ENCODE measurements at regions not wholly inside any gene's neighbourhood (a gene's known extent, or its start where the extent isn't known, plus 50 kb on each side); places are given as distances from the start of the nearest gene placed in this dataset.
A peak's percentile ranks its signal among the peaks of the same experiment; 100 is the strongest.
"Not testable (repeated sequence)": the region's sequence is repeated elsewhere in the genome, so short reads cannot be mapped to it uniquely, and the experiment has no call there.

- DNase-seq (ENCODE audit: low read depth in 3 of 3, low spot score in 2 of 3): not testable (repeated sequence)
These were observed 50.2 kb upstream of the FCGR2A start for GRCh38 chr1:161454865-161455707.

GRCh38 chr1:161453950-161454864 is 51.0 kb upstream of the FCGR2A start:
- not testable (repeated sequence) for DNase-seq (ENCODE audit: low read depth in 3 of 3, low spot score in 2 of 3)

DNA sequence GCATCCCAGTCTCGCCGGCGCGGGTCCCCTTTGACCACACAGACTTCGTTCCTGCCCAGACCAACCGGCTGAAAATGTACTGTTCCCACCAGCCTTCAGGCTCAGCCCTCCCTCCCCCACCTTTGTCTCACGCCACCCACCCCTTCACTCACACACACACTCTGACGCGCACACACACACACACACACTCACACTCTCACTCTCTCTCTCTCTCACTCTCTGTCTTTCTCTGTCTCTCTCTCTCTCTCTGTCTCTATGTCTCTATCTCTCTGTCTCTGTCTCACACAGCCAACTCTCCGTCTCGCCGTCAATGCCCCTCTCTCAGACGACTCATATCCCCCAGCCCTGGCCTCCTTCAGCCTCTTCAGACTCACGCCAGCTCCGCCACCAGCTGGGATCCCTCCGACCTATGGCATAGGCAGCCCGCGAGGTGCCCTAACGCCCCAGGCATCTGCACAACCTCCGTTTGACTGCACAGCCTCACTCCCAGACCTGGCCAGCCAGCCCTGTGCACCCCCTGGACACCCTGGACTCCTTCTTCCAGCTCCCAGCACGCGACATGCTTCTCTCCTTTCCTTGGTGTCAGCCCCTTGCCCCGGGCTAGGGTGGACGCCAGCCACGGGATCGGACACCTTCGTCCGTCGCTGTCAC is 53.4 kb upstream of the FCGR2A start:
- DNase-seq (ENCODE audit: low read depth in 3 of 3, low spot score in 2 of 3): not testable (repeated sequence)

DNA sequence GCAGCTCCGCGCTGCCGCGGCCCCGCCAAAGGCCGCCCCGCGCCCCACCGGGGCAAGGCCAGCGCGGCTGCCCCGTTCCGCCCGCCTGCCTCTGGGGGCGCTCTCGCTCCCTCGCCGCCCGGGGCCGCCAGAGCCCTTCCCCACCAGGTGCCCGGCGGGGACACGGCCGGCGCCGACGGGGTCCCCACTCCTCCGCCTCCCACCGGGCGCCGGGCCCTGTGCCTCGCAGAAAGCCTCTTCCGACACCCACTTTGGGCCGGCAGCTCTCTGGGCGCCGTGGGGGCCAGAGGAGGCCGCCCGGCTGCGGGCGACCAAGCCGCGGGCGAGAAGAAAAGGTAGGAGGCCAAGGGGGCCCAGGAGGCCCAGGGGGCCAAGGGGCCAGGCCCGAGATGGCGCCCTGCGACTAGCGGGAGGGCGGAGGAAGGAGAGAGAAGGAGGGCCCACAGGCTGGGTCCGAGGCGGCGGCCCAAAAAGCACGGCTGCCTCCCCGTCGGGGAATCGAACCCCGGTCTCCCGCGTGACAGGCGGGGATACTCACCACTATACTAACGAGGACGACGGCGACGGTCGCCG is 57.4 kb upstream of the FCGR2A start:
- not testable (repeated sequence) for DNase-seq (ENCODE audit: low read depth in 3 of 3, low spot score in 2 of 3)

- DNase-seq (ENCODE audit: low read depth in 3 of 3, low spot score in 2 of 3): not testable (repeated sequence)
These were observed 58.1 kb upstream of the FCGR2A start for GRCh38 chr1:161447040-161447759.

DNA sequence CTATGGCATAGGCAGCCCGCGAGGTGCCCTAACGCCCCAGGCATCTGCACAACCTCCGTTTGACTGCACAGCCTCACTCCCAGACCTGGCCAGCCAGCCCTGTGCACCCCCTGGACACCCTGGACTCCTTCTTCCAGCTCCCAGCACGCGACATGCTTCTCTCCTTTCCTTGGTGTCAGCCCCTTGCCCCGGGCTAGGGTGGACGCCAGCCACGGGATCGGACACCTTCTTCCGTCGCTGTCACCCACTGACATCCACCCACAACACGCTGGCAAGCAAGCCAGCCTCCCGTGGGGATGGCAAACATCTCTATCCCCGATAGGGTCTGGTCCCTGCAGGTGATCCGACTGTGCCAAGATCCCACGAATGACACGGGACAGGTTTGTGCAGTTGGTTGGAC is 60.5 kb upstream of the FCGR2A start:
- not testable (repeated sequence) for DNase-seq (ENCODE audit: low read depth in 3 of 3, low spot score in 2 of 3)

DNA sequence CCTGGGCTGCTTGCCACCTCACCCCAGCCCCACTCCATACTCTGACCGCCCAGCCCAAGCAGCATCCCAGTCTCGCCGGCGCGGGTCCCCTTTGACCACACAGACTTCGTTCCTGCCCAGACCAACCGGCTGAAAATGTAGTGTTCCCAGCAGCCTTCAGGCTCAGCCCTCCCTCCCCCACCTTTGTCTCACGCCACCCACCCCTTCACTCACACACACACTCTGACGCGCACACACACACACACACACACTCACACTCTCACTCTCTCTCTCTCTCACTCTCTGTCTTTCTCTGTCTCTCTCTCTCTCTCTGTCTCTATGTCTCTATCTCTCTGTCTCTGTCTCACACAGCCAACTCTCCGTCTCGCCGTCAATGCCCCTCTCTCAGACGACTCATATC is 61.0 kb upstream of the FCGR2A start:
- DNase-seq (ENCODE audit: low read depth in 3 of 3, low spot score in 2 of 3): not testable (repeated sequence)

- DNase-seq (ENCODE audit: low read depth in 3 of 3, low spot score in 2 of 3): peak in 1 of 3 donors; percentile 31
These were observed 64.9 kb upstream of the FCGR2A start for GRCh38 chr1:161440312-161440894.

DNA sequence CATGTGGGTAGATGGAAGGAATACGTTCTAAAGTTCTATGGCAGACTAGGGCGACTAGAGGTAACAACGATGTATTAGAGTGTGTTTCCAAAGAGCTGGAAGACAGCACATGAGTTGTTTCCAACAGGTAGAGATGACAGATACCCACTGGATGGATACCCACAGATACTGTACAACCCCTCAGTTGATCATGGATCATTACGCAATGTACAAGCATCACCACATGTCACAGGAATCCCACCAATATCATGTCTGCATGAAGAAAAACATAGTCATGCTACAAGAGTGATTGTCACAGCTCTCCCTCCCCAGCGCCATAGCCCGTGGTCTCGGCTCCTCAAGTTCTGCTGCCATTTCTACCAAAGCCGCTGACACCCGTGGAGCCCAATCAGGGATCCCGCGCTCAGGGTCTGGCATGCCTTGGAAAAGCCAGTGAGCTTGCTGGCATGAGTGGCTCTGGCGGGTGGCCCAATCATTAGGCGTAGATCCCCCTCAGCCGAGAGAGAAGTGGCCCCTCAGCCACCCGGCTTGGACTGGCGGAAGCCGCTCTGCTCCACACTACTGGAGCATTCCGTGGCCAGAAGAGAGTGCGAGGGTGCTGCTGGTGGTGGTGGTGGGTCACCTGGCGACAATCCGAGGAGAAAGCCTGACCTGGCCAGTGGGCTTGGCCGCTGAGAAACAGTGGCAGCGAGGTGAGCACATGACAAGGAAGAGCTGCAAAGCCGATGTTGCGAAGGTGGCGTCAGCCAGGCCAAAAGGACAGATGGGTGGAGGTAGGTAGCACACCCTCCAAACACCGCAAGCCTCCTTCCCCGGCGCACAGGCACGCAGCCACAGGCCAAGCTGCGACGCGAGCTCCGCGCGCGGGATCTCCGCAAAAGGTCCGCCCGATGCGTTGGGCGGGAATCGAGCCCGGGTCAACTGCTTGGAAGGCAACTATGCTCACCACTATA is 65.7 kb upstream of the FCGR2A start:
- no peak for DNase-seq (ENCODE audit: low read depth in 3 of 3, low spot score in 2 of 3)

DNA sequence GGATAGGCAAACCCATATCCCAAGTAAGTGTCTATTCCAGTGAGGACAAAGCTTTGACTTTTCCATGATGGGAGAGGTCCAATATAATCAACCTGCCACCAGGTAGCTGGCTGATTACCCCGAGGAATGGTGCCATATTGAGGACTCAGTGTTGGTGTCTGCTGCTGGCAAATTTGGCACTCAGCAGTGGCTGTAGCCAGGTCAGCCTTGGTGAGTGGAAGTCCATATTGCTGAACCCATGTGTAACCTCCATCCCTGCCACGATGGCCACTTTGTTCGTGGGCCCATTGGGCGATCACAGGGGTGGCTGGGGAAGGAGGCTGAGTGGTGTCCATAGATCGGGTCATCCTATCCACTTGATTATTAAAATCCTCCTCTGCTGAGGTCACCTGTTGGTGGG is 65.5 kb upstream of the CFAP126 start:
- DNase-seq (ENCODE audit: low read depth in 3 of 3, low spot score in 2 of 3): not testable (repeated sequence)

DNA sequence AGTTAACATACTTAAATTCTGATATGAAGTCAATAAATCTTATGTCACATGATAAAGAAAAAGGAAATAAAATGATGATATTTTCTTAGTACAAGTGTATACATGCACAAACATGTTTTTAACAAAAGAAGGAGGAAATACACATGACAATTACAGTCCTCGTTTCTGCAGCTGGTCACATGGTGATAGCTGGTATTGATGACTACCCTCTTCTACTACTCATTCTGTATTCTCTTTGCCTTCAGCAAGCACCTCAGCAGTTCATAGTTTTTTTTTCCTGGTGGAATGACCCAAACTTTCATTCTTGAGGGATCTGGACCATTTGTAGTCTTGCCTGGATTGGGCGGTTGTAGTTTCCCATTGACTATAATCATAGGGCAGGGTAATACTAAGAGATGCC is 64.4 kb upstream of the CFAP126 start:
- DNase-seq (ENCODE audit: low read depth in 3 of 3, low spot score in 2 of 3): no peak

DNA sequence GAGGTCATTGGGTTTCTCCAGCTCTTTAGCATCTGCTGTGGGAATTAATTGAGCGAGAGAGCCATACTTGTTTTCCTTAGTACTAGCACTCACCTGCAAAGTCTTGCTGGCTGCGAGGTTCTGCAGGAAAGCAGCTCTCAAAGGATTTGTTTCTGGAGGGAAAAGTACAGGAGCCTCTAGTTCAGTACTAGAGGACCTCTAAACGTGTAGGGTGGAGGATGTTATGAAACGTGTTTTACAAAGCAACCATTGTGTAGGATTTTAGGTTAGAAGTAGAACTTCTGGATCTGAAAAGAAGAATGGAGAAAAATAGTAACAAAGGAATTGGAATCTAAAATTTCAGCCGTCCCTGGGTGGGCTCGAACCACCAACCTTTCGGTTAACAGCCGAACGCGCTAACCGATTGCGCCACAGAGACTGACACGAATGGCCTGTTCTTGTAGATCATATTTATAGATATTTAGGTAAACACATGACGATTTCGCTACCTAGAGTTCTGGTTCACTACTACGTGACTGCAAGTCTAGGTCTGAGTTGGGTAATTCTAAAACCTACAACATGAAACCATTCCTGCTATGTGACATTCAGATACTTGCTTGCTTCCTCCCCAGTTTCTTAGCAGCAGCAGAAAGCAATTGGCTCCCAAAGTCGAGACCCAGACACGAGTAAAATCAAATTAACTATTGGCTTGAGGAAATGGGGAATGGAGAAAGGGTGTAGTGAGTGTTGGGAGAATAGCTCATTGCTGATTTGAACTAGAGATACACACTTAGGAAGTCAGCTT is 60.2 kb upstream of the CFAP126 start:
- DNase-seq (ENCODE audit: low read depth in 3 of 3, low spot score in 2 of 3): no peak

- DNase-seq (ENCODE audit: low read depth in 3 of 3, low spot score in 2 of 3): not testable (repeated sequence)
These were observed 55.2 kb upstream of the CFAP126 start for GRCh38 chr1:161422914-161423313.

- no peak for DNase-seq (ENCODE audit: low read depth in 3 of 3, low spot score in 2 of 3)
These were observed 53.8 kb upstream of the CFAP126 start for GRCh38 chr1:161421456-161421855.

GRCh38 chr1:161420763-161421455 is 53.2 kb upstream of the CFAP126 start:
- no peak for DNase-seq (ENCODE audit: low read depth in 3 of 3, low spot score in 2 of 3)

GRCh38 chr1:161417536-161417935 is 49.9 kb upstream of the CFAP126 start:
- not testable (repeated sequence) for DNase-seq (ENCODE audit: low read depth in 3 of 3, low spot score in 2 of 3)
